ENCODE measurements at regions not wholly inside any gene's neighbourhood (a gene's known extent, or its start where the extent isn't known, plus 50 kb on each side); places are given as distances from the start of the nearest gene placed in this dataset.

GRCh38 chr6:139753198-139753861 is 378.9 kb upstream of the CITED2 start:
- Histone ChIP-seq H3K4me3 (ENCODE audit: low read depth in 1 of 5, low read length in 5 of 5) (no peak overlapping the region), H3K27ac (ENCODE audit: low read depth, low read length) (no peak overlapping the region)

GRCh38 chr6:139752086-139752485 is 377.6 kb upstream of the CITED2 start:
- Histone ChIP-seq H3K27me3 (ENCODE audit: control insufficient read depth in 5 of 5, insufficient read depth in 4 of 5, low read length in 5 of 5) (no peaks in the 10 kb centered on the region), H3K27ac (ENCODE audit: low read depth, low read length) (no peak overlapping the region), H3K4me3 (ENCODE audit: low read depth in 1 of 5, low read length in 5 of 5) (no peak overlapping the region), H3K36me3 (ENCODE audit: control insufficient read depth in 5 of 5, insufficient read depth in 5 of 5, low read length in 5 of 5) (no peaks in the 10 kb centered on the region), H3K9me3 (ENCODE audit: control insufficient read depth in 5 of 5, low read length in 5 of 5) (no peaks in the 10 kb centered on the region), H3K9ac (ENCODE audit: low read length in 5 of 5) (no peak overlapping the region), H3K4me1 (ENCODE audit: control insufficient read depth in 5 of 5, insufficient read depth in 5 of 5, low read length in 5 of 5) (peaks cover 5 to 53% (median 37%) of the 10 kb centered on the region in 5 donors)

More at GRCh38 chr6:139753198-139753861, 378.9 kb upstream of the CITED2 start:
- Histone ChIP-seq H3K27me3 (ENCODE audit: control insufficient read depth in 5 of 5, insufficient read depth in 4 of 5, low read length in 5 of 5) (no peaks in the 10 kb centered on the region), H3K4me1 (ENCODE audit: control insufficient read depth in 5 of 5, insufficient read depth in 5 of 5, low read length in 5 of 5) (peaks cover 4 to 55% (median 37%) of the 10 kb centered on the region in 5 donors), H3K36me3 (ENCODE audit: control insufficient read depth in 5 of 5, insufficient read depth in 5 of 5, low read length in 5 of 5) (no peaks in the 10 kb centered on the region), H3K9me3 (ENCODE audit: control insufficient read depth in 5 of 5, low read length in 5 of 5) (no peaks in the 10 kb centered on the region), H3K9ac (ENCODE audit: low read length in 5 of 5) (no peak overlapping the region)

- Histone ChIP-seq H3K27ac (ENCODE audit: low read depth, low read length) (no peak overlapping the region), H3K9ac (ENCODE audit: low read length in 5 of 5) (no peak overlapping the region), H3K9me3 (ENCODE audit: control insufficient read depth in 5 of 5, low read length in 5 of 5) (no peaks in the 10 kb centered on the region), H3K4me1 (ENCODE audit: control insufficient read depth in 5 of 5, insufficient read depth in 5 of 5, low read length in 5 of 5) (peaks cover 5 to 50% (median 37%) of the 10 kb centered on the region in 5 donors), H3K36me3 (ENCODE audit: control insufficient read depth in 5 of 5, insufficient read depth in 5 of 5, low read length in 5 of 5) (no peaks in the 10 kb centered on the region), H3K4me3 (ENCODE audit: low read depth in 1 of 5, low read length in 5 of 5) (no peak overlapping the region), H3K27me3 (ENCODE audit: control insufficient read depth in 5 of 5, insufficient read depth in 4 of 5, low read length in 5 of 5) (no peaks in the 10 kb centered on the region)
Measured at GRCh38 chr6:139751179-139751578, 376.7 kb upstream of the CITED2 start.

GRCh38 chr6:139748353-139749146 is 374.1 kb upstream of the CITED2 start:
- Histone ChIP-seq H3K27me3 (ENCODE audit: control insufficient read depth in 5 of 5, insufficient read depth in 4 of 5, low read length in 5 of 5) (no peaks in the 10 kb centered on the region), H3K36me3 (ENCODE audit: control insufficient read depth in 5 of 5, insufficient read depth in 5 of 5, low read length in 5 of 5) (no peaks in the 10 kb centered on the region), H3K9me3 (ENCODE audit: control insufficient read depth in 5 of 5, low read length in 5 of 5) (no peaks in the 10 kb centered on the region), H3K9ac (ENCODE audit: low read length in 5 of 5) (no peak overlapping the region), H3K27ac (ENCODE audit: low read depth, low read length) (no peak overlapping the region), H3K4me1 (ENCODE audit: control insufficient read depth in 5 of 5, insufficient read depth in 5 of 5, low read length in 5 of 5) (peaks cover 0 to 37% (median 19%) of the 10 kb centered on the region in 5 donors), H3K4me3 (ENCODE audit: low read depth in 1 of 5, low read length in 5 of 5) (peak overlapping the region in 2 of 5 donors; percentile 14 to 47)

- Histone ChIP-seq H3K4me1 (ENCODE audit: control insufficient read depth in 5 of 5, insufficient read depth in 5 of 5, low read length in 5 of 5) (peaks cover 0 to 34% (median 19%) of the 10 kb centered on the region in 5 donors), H3K27ac (ENCODE audit: low read depth, low read length) (no peak overlapping the region), H3K36me3 (ENCODE audit: control insufficient read depth in 5 of 5, insufficient read depth in 5 of 5, low read length in 5 of 5) (no peaks in the 10 kb centered on the region), H3K9me3 (ENCODE audit: control insufficient read depth in 5 of 5, low read length in 5 of 5) (no peaks in the 10 kb centered on the region), H3K9ac (ENCODE audit: low read length in 5 of 5) (no peak overlapping the region), H3K27me3 (ENCODE audit: control insufficient read depth in 5 of 5, insufficient read depth in 4 of 5, low read length in 5 of 5) (no peaks in the 10 kb centered on the region), H3K4me3 (ENCODE audit: low read depth in 1 of 5, low read length in 5 of 5) (no peak overlapping the region)
Measured at GRCh38 chr6:139747154-139747553, 372.7 kb upstream of the CITED2 start.

GRCh38 chr6:139744891-139745290 is 370.4 kb upstream of the CITED2 start:
- Histone ChIP-seq H3K36me3 (ENCODE audit: control insufficient read depth in 5 of 5, insufficient read depth in 5 of 5, low read length in 5 of 5) (no peaks in the 10 kb centered on the region), H3K27ac (ENCODE audit: low read depth, low read length) (peak overlapping the region; percentile 45), H3K9ac (ENCODE audit: low read length in 5 of 5) (no peak overlapping the region), H3K9me3 (ENCODE audit: control insufficient read depth in 5 of 5, low read length in 5 of 5) (no peaks in the 10 kb centered on the region), H3K4me1 (ENCODE audit: control insufficient read depth in 5 of 5, insufficient read depth in 5 of 5, low read length in 5 of 5) (peaks cover 0 to 34% (median 21%) of the 10 kb centered on the region in 5 donors), H3K4me3 (ENCODE audit: low read depth in 1 of 5, low read length in 5 of 5) (no peak overlapping the region), H3K27me3 (ENCODE audit: control insufficient read depth in 5 of 5, insufficient read depth in 4 of 5, low read length in 5 of 5) (no peaks in the 10 kb centered on the region)

GRCh38 chr6:139743664-139744437 is 369.4 kb upstream of the CITED2 start:
- Histone ChIP-seq H3K4me1 (ENCODE audit: control insufficient read depth in 5 of 5, insufficient read depth in 5 of 5, low read length in 5 of 5) (peaks cover 3 to 37% (median 23%) of the 10 kb centered on the region in 5 donors), H3K27ac (ENCODE audit: low read depth, low read length) (peak overlapping the region; percentile 45), H3K27me3 (ENCODE audit: control insufficient read depth in 5 of 5, insufficient read depth in 4 of 5, low read length in 5 of 5) (no peaks in the 10 kb centered on the region), H3K36me3 (ENCODE audit: control insufficient read depth in 5 of 5, insufficient read depth in 5 of 5, low read length in 5 of 5) (no peaks in the 10 kb centered on the region), H3K9ac (ENCODE audit: low read length in 5 of 5) (no peak overlapping the region), H3K9me3 (ENCODE audit: control insufficient read depth in 5 of 5, low read length in 5 of 5) (no peaks in the 10 kb centered on the region), H3K4me3 (ENCODE audit: low read depth in 1 of 5, low read length in 5 of 5) (no peak overlapping the region)

- Histone ChIP-seq H3K9ac (ENCODE audit: low read length in 5 of 5) (no peak overlapping the region), H3K36me3 (ENCODE audit: control insufficient read depth in 5 of 5, insufficient read depth in 5 of 5, low read length in 5 of 5) (no peaks in the 10 kb centered on the region), H3K27me3 (ENCODE audit: control insufficient read depth in 5 of 5, insufficient read depth in 4 of 5, low read length in 5 of 5) (no peaks in the 10 kb centered on the region), H3K9me3 (ENCODE audit: control insufficient read depth in 5 of 5, low read length in 5 of 5) (no peaks in the 10 kb centered on the region), H3K4me1 (ENCODE audit: control insufficient read depth in 5 of 5, insufficient read depth in 5 of 5, low read length in 5 of 5) (peaks cover 0 to 30% (median 12%) of the 10 kb centered on the region in 5 donors), H3K27ac (ENCODE audit: low read depth, low read length) (no peak overlapping the region), H3K4me3 (ENCODE audit: low read depth in 1 of 5, low read length in 5 of 5) (no peak overlapping the region)
Measured at GRCh38 chr6:139742671-139743070, 368.2 kb upstream of the CITED2 start.

- Histone ChIP-seq H3K9ac (ENCODE audit: low read length in 5 of 5) (no peak overlapping the region), H3K4me3 (ENCODE audit: low read depth in 1 of 5, low read length in 5 of 5) (no peak overlapping the region), H3K36me3 (ENCODE audit: control insufficient read depth in 5 of 5, insufficient read depth in 5 of 5, low read length in 5 of 5) (no peaks in the 10 kb centered on the region), H3K27me3 (ENCODE audit: control insufficient read depth in 5 of 5, insufficient read depth in 4 of 5, low read length in 5 of 5) (no peaks in the 10 kb centered on the region), H3K9me3 (ENCODE audit: control insufficient read depth in 5 of 5, low read length in 5 of 5) (no peaks in the 10 kb centered on the region), H3K27ac (ENCODE audit: low read depth, low read length) (no peak overlapping the region), H3K4me1 (ENCODE audit: control insufficient read depth in 5 of 5, insufficient read depth in 5 of 5, low read length in 5 of 5) (peaks cover 0 to 11% (median 4%) of the 10 kb centered on the region in 5 donors)
Measured at GRCh38 chr6:139738801-139739455, 364.5 kb upstream of the CITED2 start.
